K562 (cell line): ENCODE measurements at regions not wholly inside any gene's neighbourhood (a gene's known extent, or its start where the extent isn't known, plus 50 kb on each side); places are given as distances from the start of the nearest gene placed in this dataset.

Experiments used
- ATF1 ChIP-seq, 2 experiments: fragments of 450-650 bp in 1 of 2; IDR thresholded peaks; 2 replicates each; pipeline ENCODE4 v1.6.1; 2016; ENCODE audit warnings: missing compliant biosample characterization in 1 of 2, missing genetic modification characterization in 1 of 2
- DNMT1 ChIP-seq: fragments of 450-650 bp; IDR thresholded peaks from 2 replicates; pipeline ENCODE4 v1.6.1; 2016; ENCODE audit warnings: antibody characterized with exemption, mild to moderate bottlenecking
- ETV1 ChIP-seq: fragments of 450-650 bp; conservative IDR thresholded peaks from 2 replicates; pipeline ENCODE4 v1.6.1; 2016; ENCODE audit warnings: missing genetic modification characterization, control low read depth, low read depth, missing compliant biosample characterization
- GTF2E2 ChIP-seq: fragments of 200-800 bp; sonication (Bioruptor generic); IDR thresholded peaks from 2 replicates; pipeline ENCODE4 v1.6.1; 2016; ENCODE audit warnings: missing genetic modification characterization, missing compliant biosample characterization
- HNRNPK ChIP-seq: fragments of 200-400 bp; formaldehyde crosslinking; IDR thresholded peaks from one replicate; pipeline ENCODE4 v1.6.1; 2018; ENCODE audit warnings: mild to moderate bottlenecking, low read depth, low read length; ENCODE audit not compliant: poor library complexity, severe bottlenecking
- MED1 ChIP-seq: sonication (generic); formaldehyde crosslinking; IDR thresholded peaks from 2 replicates; pipeline ENCODE4 v1.8.1; 2023; ENCODE audit warnings: missing genetic modification reagents, borderline replicate concordance
- RBM17 ChIP-seq: fragments of 200-400 bp; formaldehyde crosslinking; IDR thresholded peaks from 2 replicates; pipeline ENCODE4 v1.6.1; 2017; ENCODE audit warnings: low read depth, mild to moderate bottlenecking, low read length, borderline replicate concordance
- TF ChIP-seq, protein P1 (sequence below): sonication (generic); formaldehyde crosslinking; IDR thresholded peaks from 2 replicates; pipeline ENCODE4 v1.9.0; 2022; ENCODE audit warnings: mild to moderate bottlenecking, missing genetic modification reagents
- TF ChIP-seq, protein P2 (sequence below), 2 experiments: IDR thresholded peaks in 1 of 2; conservative IDR thresholded peaks in 1 of 2; 2 replicates each; pipeline ENCODE4 v1.6.1; 2016; ENCODE audit warnings: low read depth in 2 of 2, mild to moderate bottlenecking in 1 of 2, missing compliant biosample characterization in 1 of 2, missing genetic modification characterization in 1 of 2, moderate library complexity in 1 of 2

DNA sequence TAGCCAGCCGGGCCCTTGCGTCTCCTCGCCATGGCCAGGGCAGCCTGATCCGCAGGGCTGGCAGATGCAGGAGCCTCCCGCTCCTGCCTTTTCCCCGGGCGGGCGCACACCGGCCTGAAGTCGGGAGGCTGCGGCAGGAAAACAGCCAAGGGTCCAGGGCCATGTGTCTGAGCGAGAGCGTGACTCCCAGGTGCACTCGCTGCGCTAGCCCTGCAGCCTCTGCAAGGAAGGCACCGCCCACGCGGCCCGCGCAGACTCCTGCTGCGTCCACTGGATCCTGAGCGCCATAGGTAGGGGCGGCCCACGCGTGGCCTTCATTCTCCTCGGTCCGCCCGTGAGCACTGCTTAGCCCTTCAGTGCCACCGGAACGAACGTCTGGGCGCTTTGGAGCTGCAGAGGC, 379.9 kb downstream of the TRAM1L1 start (continued):
- TF ChIP-seq, protein P1, sequence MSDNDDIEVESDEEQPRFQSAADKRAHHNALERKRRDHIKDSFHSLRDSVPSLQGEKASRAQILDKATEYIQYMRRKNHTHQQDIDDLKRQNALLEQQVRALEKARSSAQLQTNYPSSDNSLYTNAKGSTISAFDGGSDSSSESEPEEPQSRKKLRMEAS (CRISPR knock-in tag), result peak; percentile 69
- 0 out of 2 replicates have a peak, but pooled peaks have one; percentile 38 for TF ChIP-seq GTF2E2 (tag)
- TF ChIP-seq HNRNPK, result no peak
- TF ChIP-seq, protein P2, sequence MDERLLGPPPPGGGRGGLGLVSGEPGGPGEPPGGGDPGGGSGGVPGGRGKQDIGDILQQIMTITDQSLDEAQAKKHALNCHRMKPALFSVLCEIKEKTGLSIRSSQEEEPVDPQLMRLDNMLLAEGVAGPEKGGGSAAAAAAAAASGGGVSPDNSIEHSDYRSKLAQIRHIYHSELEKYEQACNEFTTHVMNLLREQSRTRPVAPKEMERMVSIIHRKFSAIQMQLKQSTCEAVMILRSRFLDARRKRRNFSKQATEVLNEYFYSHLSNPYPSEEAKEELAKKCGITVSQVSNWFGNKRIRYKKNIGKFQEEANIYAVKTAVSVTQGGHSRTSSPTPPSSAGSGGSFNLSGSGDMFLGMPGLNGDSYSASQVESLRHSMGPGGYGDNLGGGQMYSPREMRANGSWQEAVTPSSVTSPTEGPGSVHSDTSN (CRISPR knock-in tag; IDR thresholded peaks at IDR 0.05; ENCODE audit: low read depth), result no peak
- TF ChIP-seq, protein P2 (tag; conservative IDR thresholded peaks at IDR 0.05; ENCODE audit: low read depth), result no peak
- no peak for TF ChIP-seq ETV1 (tag)
- TF ChIP-seq DNMT1, result no peak
- no peak for TF ChIP-seq MED1
- TF ChIP-seq RBM17, result no peak
- TF ChIP-seq ATF1 (CRISPR knock-in tag; IDR thresholded peaks at IDR 0.05), result no peak
- TF ChIP-seq ATF1 (tag; IDR thresholded peaks at IDR 0.05), result no peak
